HG03108 (cell line): ENCODE measurements at regions not wholly inside any gene's neighbourhood (a gene's known extent, or its start where the extent isn't known, plus 50 kb on each side); places are given as distances from the start of the nearest gene placed in this dataset.
"Not testable (repeated sequence)": the region's sequence is repeated elsewhere in the genome, so short reads cannot be mapped to it uniquely, and the experiment has no call there.

Experiments used
- ATAC-seq: cut with Tn5 transposase; IDR thresholded peaks from one replicate; pipeline ENCODE4 v1.9.1; 2021; ENCODE audit warnings: moderate library complexity; ENCODE audit not compliant: unreplicated experiment

DNA sequence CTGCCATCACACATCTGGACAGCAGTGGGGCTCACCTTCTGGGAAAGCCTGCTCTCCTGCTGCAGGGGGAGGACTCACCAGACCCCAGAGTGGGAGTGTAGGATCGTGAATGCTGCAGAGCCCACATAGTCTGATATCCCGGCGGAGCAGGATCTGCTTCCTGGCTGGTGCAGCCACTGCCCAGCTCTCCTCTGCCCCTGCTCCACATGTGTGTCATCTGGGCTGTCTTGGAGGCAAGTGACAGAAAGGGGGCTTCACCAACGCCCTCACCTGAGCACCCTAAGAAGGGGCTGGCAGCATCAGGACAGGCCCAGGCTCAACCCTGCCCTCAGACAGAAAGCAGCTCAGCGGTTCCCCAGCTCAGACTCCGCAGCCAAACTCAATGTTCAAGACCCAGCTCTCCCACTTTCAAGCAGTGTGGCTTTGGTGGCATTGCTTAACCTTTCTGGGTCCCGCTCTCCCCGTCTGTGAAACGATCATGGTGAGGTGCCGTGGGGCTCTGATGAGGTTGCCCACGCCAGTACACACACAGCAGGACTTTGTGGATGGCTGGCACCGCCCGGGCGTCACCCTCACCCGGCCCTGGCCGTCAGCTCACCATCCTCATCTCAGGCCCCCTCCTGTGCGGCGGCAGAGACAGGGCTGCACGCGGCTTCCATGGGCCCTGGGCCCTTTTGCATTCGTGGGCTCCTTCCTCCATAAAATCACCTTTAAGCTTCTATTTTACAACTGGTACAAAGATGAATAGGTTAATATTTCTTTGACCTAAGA lies 91.0 kb upstream of the SFSWAP start:
- ATAC-seq: no peak

GRCh38 chr12:131620520-131620919 lies 90.4 kb upstream of the SFSWAP start:
- ATAC-seq: no peak

DNA sequence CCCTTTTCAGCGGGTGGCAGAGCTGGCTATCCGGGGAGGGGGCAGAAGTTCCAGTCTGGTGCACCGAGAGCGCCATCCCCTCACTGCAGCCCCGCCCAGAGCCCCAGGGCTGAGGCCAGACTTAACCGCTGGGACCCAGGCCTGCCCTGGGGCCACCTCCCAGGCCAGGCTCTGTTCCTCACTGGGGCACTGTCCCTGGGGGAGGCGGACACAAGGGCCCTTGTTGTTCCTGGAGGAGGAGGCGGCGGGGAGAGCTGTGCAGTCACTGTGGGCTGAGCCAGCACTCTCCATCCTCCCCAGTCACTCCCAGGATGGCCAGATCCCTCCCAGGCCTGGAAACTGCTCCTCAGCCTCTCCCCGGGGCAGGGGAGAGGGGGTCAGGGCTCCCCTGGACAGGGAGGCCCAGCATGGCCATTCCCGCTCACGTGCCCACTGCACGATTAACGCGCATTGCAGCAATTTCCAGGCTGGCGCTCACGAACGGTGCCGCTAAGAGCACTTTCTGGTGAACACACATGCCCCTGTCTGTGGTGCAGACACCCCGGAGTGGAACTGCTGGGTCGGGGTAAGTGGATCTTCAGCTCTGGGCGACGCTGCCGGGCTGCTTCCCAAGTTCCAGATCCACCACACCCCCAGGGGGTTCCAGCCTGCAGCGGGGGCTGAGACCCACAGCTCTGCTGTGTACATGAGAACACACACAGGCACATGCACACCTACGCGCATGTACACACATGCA lies 89.8 kb upstream of the SFSWAP start:
- ATAC-seq: no peak

DNA sequence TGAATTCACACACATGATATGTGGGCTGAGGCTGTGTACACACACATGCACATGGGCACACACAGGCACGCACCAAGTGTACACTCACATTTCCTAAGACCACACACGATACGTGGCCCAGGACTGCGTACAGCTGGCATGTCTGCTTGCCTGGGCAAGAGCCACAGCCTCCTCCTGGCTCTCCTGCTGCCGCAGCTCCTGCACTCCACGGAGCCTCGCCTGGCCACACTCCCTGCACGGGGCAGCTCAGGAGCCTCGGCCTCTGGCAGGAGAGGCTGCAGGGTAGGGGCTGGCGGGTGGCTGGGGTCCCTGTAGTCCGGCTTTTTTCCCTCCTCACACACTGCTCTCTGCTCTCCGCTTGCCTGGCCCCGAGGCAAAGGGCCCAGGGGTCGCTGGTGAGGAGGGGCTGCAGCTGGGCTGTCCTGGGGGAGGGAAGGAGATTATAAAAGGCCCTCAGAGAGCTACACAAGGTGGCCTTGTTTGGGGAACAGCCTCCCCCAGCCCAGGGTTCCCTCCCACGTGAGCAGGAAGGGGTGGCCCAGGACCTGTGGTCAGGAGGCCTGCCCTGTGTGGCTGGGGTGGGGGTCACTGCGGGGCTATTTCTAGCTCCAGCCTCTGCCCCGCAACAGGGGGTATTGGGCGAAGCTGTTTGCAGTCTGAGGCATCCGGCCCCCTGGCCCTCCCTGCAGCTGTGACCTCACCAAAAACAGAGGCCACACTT lies 89.0 kb upstream of the SFSWAP start:
- no peak for ATAC-seq

DNA sequence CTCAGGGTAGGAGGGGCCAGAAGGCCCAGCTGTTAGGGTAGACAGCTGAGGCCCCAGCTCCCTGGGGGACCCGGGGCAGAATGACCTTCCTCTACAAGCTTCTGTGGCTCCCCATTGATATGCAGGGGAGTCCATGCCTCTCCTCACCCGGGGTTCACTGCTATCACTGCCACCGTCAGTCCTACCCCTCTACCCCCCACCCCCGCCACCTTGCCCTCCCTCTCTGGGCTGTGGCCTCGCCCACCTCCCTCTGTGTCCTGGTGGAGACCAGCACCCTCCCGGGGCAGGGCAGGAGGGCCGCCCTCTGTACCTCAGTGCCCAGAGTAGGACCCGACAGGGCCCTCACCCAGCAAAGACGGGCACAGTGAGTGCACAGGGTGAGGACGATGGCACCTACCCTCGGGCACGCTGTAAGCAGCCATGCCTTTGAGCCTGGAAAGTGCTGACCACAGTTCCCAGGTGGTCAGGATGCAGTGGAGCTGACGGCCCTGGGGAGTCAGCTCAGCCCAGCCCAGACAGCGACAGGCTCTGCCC lies 88.4 kb upstream of the SFSWAP start:
- no peak for ATAC-seq

DNA sequence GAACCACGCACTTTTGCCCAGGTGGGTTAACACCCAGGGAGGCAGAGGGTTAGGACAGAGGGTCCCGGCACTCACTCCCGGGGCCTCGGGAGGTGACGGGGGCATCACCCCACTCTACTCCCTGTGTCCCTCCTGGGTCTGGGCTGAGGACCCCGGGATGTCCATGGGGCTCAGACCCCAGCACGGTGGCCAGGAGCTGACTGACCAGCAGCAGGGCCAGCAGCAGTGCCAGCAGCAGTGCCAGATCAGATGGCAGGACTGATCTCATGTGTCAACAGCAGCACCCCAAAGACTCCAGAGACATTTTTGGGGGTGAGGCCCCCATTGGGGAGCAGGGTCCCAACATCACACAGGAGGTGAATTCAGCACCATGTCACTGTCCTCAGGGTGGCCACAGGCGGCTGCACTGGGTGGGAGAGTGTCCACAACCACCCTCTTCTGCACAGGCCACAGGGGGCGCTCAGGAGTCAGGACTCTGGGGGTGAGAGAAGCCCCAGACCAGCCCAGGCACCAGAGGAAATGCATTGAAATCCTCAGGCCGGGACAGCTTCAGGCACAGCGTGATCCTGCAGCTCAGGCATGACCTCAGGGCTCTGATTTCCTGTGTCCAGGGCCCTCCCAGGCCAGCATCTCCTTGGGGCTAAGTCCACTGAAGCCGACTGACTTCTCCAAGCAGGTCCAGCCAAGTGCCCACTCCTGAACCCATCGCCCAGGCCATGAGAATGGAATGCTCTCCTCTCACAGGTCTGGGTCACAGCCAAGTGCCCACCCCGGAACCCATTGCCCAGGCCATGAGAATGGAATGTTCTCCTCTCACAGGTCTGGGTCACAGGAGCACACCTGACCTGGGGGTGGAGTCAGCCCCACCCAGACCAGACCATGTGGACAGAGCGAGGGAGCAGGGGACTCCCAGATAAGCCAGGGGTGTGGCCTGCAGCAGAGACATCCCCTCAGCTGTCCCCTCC lies 87.2 kb upstream of the SFSWAP start:
- ATAC-seq: not testable (repeated sequence)

GRCh38 chr12:131624369-131624739 lies 86.5 kb upstream of the SFSWAP start:
- ATAC-seq: not testable (repeated sequence)

DNA sequence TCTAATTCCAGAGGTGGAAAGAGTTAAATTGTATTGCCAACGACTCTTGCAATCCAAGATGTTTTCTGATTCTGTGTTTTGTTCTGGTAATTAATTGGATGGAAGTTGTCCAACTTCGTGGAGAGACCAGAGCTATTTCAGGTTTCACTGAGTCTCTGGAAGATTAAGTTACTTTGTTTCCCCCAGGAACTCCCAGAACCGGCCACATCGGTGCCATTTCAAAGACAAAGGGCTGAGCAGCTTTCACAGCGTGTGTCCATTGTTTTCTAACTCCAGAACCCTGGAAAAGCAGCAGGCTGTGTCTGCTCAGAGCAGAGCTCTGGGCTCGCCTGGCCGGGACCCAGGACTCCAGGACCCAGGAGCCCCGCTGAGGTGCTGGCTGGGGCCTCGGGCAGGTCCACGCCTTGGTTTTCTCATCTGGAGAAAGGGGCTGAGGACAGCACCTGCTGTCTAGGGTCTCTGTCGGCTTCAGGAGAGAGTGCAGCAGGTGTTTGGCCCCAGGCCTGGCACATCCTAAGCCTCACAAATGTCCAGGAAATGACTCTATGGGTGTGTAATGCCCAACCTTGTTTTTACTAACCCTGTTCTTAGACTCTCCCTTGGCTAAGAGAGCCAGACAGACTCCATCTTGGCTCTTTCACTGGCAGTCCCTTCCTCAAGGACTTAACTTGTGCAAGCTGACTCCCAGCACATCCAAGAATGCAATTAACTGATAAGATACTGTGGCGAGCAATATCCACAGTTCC lies 86.0 kb upstream of the SFSWAP start:
- ATAC-seq: not testable (repeated sequence)

GRCh38 chr12:131625966-131626722 lies 84.7 kb upstream of the SFSWAP start:
- ATAC-seq: not testable (repeated sequence)

DNA sequence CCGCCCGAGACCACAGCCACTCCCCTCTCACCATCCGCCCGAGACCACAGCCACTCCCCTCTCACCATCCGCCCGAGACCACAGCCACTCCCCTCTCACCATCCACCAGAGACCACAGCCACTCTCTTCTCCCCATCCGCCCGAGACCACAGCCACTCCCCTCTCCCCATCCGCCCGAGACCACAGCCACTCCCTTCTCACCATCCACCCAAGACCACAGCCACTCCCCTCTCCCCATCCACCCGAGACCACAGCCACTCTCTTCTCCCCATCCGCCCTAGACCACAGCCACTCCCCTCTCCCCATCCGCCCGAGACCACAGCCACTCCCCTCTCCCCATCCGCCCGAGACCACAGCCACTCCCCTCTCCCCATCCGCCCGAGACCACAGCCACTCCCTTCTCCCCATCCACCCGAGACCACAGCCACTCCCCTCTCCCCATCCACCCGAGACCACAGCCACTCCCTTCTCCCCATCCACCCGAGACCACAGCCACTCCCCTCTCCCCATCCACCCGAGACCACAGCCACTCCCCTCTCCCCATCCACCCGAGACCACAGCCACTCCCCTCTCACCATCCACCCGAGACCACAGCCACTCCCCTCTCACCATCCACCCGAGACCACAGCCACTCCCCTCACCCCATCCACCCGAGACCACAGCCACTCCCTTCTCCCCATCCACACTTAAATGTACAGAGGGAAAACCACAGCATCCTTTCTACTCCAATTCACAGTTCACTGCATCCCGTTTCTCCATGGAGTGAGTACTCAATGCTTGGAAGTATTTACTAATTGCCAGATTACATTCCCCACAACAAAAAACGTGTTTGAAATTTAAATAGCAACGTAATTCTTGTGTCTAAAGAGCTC lies 83.5 kb upstream of the SFSWAP start:
- ATAC-seq: not testable (repeated sequence)

- no peak for ATAC-seq
Observed at GRCh38 chr12:131628023-131628740, 82.7 kb upstream of the SFSWAP start.

DNA sequence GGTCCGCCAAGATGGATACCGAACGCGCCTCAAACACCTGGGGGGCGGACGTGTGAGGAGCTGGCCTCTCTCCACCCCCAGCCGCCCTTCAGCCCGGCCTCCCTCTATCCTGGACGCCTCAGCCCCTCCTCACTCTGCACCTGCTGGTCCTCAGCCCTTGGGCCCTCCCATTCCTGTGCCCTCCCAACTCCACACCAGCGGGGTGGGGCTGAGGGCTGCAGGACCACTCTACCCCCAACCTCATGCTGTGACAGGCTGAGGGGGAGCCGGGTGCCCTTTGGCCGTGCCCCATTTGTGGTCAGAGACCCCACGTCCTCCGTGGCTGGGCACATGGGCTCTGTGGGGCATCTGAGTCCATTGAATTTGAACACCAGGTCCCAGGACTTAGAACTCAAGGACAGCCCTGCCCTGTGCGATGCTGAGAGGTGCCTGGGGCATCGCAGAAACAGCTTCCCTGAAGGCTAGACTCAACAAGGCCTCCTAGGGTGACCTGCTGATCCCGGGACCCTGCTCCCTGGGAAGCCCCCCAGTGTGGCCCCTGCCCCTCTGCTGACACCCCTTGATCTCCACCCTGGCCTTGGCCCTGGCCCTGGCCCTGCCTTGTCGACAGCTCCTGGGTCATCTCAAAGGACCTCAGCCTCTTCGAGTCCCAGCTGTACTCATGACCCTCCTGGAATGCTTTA lies 82.0 kb upstream of the SFSWAP start:
- no peak for ATAC-seq

GRCh38 chr12:131631230-131631629 lies 79.7 kb upstream of the SFSWAP start:
- ATAC-seq: no peak

- not testable (repeated sequence) for ATAC-seq
Observed at GRCh38 chr12:131631889-131632651, 78.8 kb upstream of the SFSWAP start.

DNA sequence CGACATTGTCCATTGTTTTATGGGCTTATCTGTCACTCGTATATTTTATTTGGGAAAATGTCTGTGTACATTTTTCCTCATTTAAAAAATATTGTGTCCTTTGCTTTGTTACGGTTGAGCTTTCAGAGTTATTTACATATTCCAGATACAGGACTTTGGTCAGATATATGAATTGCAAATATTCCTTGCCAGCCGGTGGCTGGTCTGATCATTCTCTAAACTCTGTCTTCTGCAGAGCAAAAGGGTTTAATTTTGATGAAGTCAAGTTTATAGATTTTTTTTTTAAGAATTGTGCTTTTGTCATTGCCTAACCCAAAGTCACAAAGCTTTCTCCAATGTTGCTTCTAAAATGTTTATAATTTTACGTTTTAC lies 78.3 kb upstream of the SFSWAP start:
- not testable (repeated sequence) for ATAC-seq

DNA sequence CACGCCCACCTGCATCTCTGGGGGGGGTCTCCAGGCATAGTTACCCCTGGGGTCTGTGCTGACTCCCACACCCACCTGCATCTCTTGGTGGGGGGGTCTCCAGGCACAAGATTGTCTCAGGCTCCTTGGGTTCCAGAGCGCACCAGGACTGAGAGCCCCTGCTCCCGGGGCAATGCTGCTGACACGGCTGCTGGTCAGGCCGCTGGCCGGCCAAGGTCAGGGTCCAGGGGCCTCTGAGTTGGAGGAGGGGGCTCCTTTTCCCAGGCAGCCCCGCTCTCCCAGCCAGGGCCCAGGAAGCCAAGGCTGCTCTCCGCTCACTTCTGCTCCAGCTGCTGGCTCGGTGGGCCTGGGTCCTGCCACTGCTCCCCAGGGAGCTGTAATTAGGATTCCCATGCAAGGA lies 77.3 kb upstream of the SFSWAP start:
- ATAC-seq: not testable (repeated sequence)
